ENCODE measurements at regions not wholly inside any gene's neighbourhood (a gene's known extent, or its start where the extent isn't known, plus 50 kb on each side); places are given as distances from the start of the nearest gene placed in this dataset.
"Not testable (repeated sequence)": the region's sequence is repeated elsewhere in the genome, so short reads cannot be mapped to it uniquely, and the experiment has no call there.

GRCh38 chr12:127596891-127597290 lies 670.1 kb upstream of the TMEM132C start:
- no peak for DNase-seq (ENCODE audit: low read depth)
- TF ChIP-seq, protein P1, sequence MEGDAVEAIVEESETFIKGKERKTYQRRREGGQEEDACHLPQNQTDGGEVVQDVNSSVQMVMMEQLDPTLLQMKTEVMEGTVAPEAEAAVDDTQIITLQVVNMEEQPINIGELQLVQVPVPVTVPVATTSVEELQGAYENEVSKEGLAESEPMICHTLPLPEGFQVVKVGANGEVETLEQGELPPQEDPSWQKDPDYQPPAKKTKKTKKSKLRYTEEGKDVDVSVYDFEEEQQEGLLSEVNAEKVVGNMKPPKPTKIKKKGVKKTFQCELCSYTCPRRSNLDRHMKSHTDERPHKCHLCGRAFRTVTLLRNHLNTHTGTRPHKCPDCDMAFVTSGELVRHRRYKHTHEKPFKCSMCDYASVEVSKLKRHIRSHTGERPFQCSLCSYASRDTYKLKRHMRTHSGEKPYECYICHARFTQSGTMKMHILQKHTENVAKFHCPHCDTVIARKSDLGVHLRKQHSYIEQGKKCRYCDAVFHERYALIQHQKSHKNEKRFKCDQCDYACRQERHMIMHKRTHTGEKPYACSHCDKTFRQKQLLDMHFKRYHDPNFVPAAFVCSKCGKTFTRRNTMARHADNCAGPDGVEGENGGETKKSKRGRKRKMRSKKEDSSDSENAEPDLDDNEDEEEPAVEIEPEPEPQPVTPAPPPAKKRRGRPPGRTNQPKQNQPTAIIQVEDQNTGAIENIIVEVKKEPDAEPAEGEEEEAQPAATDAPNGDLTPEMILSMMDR (IDR thresholded peaks at IDR 0.05; ENCODE audit: insufficient read depth, low read depth, low read length), result no peak
- H3K4me3 ChIP-seq (ENCODE audit: low read depth, low read length), result no peak overlapping the region

DNA sequence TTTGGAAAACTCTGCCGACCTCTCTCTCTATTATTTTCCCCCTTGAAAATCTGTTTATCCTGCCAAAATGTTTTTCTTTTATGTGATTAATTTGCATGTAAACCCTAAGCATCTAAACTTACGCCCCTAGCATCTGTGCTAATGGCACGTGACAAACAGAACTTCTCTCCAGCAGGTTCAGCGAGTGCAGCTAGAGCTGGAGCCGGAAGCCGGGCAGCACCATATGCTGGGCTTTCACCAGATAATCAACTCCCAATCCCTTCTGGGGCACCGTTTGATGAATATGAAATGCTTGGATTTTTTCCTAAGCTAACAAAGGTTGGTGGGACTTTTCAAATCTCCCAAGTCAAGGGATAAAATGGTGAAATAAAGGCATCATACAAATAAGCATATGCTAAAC lies 667.5 kb upstream of the TMEM132C start:
- TF ChIP-seq, protein P1 (IDR thresholded peaks at IDR 0.05; ENCODE audit: insufficient read depth, low read depth, low read length), result no peak
- no peak overlapping the region for H3K4me3 ChIP-seq (ENCODE audit: low read depth, low read length)
- DNase-seq (ENCODE audit: low read depth), result no peak

- TF ChIP-seq, protein P1 (IDR thresholded peaks at IDR 0.05; ENCODE audit: insufficient read depth, low read depth, low read length), result no peak
- H3K4me3 ChIP-seq (ENCODE audit: low read depth, low read length), result no peak overlapping the region
- DNase-seq (ENCODE audit: low read depth), result no peak
These were observed 666.8 kb upstream of the TMEM132C start for GRCh38 chr12:127600211-127600610.

- H3K4me3 ChIP-seq (ENCODE audit: low read depth, low read length), result no peak overlapping the region
- TF ChIP-seq, protein P1 (IDR thresholded peaks at IDR 0.05; ENCODE audit: insufficient read depth, low read depth, low read length), result no peak
- DNase-seq (ENCODE audit: low read depth), result no peak
These were observed 660.4 kb upstream of the TMEM132C start for GRCh38 chr12:127606476-127607015.

DNA sequence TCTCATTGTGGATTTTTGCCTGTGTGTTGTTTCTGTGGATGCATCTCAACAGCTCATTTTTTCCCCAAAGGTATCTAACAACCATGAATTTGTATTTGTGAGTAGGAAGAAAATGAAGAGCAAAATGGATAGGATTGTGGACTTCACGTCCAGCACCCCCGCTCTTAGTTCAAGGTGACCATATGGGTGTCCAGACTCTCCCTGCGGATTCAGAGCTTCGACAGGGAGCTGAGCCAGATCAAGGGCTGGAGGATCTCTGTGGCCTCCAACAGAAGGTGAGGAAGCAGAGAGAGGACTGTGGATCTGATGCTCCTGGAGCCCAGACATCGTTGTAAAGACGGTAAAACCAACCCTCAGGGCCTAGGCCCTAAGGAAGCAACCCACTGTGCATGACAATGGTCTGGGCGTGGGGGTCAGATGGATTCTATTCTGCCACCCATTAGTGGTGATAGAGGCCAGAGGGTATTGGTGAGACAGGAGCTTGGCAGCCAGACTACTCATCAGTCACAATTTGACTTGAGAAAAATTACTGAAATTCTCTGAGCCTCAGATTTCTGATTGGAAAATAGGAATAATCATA lies 659.7 kb upstream of the TMEM132C start:
- TF ChIP-seq, protein P1 (IDR thresholded peaks at IDR 0.05; ENCODE audit: insufficient read depth, low read depth, low read length), result no peak
- DNase-seq (ENCODE audit: low read depth), result no peak

GRCh38 chr12:127608359-127608758 lies 658.6 kb upstream of the TMEM132C start:
- not testable (repeated sequence) for DNase-seq (ENCODE audit: low read depth); H3K4me3 ChIP-seq (ENCODE audit: low read depth, low read length)

More for the DNA sequence above, 659.7 kb upstream of the TMEM132C start:
- no peak overlapping the region for H3K4me3 ChIP-seq (ENCODE audit: low read depth, low read length)

DNA sequence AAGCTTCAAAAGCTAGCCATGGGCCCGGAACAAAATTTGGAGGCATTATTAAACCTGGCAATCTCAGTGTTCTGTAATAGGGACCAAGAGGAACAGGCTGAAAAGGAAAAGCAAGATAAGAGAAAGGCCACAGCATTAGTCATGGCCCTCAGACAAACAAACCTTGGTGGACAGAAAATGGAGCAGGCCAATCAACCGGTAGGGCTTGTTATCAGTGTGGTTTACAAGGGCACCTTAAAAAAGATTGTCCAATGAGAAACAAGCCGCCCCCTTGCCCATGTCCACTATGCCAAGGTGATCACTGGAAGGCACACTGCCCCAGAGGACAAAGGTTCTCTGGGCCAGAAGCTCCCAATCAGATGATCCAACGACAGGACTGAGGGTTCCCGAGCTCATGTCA lies 653.9 kb upstream of the TMEM132C start:
- TF ChIP-seq, protein P1 (IDR thresholded peaks at IDR 0.05; ENCODE audit: insufficient read depth, low read depth, low read length), result no peak
- DNase-seq (ENCODE audit: low read depth), result no peak
- no peak overlapping the region for H3K4me3 ChIP-seq (ENCODE audit: low read depth, low read length)
